Right atrium auricular region (tissue), 2 donors: ENCODE measurements at regions not wholly inside any gene's neighbourhood (a gene's known extent, or its start where the extent isn't known, plus 50 kb on each side); places are given as distances from the start of the nearest gene placed in this dataset.

Experiments
- DNase-seq: peaks from one replicate; pipeline ENCODE4 v3.0.0-alpha.2; 2019; ENCODE audit warnings: low spot score
- H3K27ac ChIP-seq, 2 donors: fragments of 200-600 bp; sonication (generic); 1 replicate in 1 of 2; 2 replicates in 1 of 2; pipeline ENCODE4 v1.5.1; 2016 to 2019
- H3K27me3 ChIP-seq, 2 donors: fragments of 200-600 bp; sonication (generic); one replicate each; pipeline versions ENCODE4 v1.5.1 to v1.6.0; 2017 to 2019
- H3K36me3 ChIP-seq: fragments of 200-600 bp; sonication (generic); one replicate; pipeline ENCODE4 v1.5.1; 2016
- H3K4me1 ChIP-seq, 2 donors: fragments of 200-600 bp; sonication (generic); one replicate each; pipeline versions ENCODE4 v1.5.1 to v1.6.0; 2017 to 2019
- H3K4me3 ChIP-seq, 2 donors: fragments of 200-600 bp; sonication (generic); 1 replicate in 1 of 2; 2 replicates in 1 of 2; pipeline ENCODE4 v1.5.1; 2017 to 2019; ENCODE audit warnings: mild to moderate bottlenecking in 1 of 2, moderate library complexity in 1 of 2
- H3K9me3 ChIP-seq, 2 donors: fragments of 200-600 bp; sonication (generic); one replicate each; pipeline ENCODE4 v1.5.1; 2019
- CTCF ChIP-seq, 2 donors: fragments of 200-600 bp; sonication (generic); IDR thresholded peaks; one replicate each; pipeline ENCODE4 v1.5.1; 2019; ENCODE audit warnings: antibody characterized with exemption in 2 of 2

GRCh38 chr10:71074176-71074755, 138.1 kb upstream of the UNC5B start:
- Histone ChIP-seq H3K27ac (no peak overlapping the region), H3K36me3 (no peaks in the 10 kb centered on the region), H3K4me3 (no peak overlapping the region), H3K27me3 (no peaks in the 10 kb centered on the region), H3K9me3 (no peaks in the 10 kb centered on the region), H3K4me1 (peaks cover 0 to 23% of the 10 kb centered on the region in 2 donors)
- no peak for TF ChIP-seq CTCF (IDR thresholded peaks at IDR 0.05)
- DNase-seq = no peak

- H3K4me1 ChIP-seq = peaks cover 0 to 21% of the 10 kb centered on the region in 2 donors
- no peak overlapping the region for H3K27ac ChIP-seq
- no peak overlapping the region for H3K4me3 ChIP-seq
- DNase-seq = no peak
- H3K36me3 ChIP-seq = no peaks in the 10 kb centered on the region
- H3K27me3 ChIP-seq = no peaks in the 10 kb centered on the region
- no peaks in the 10 kb centered on the region for H3K9me3 ChIP-seq
- no peak for TF ChIP-seq CTCF (IDR thresholded peaks at IDR 0.05)
Measured at GRCh38 chr10:71075086-71075758, 137.1 kb upstream of the UNC5B start.

- Histone ChIP-seq H3K27me3 (no peaks in the 10 kb centered on the region), H3K36me3 (no peaks in the 10 kb centered on the region), H3K4me3 (no peak overlapping the region), H3K4me1 (peaks cover 0 to 21% of the 10 kb centered on the region in 2 donors), H3K9me3 (no peaks in the 10 kb centered on the region), H3K27ac (no peak overlapping the region)
- TF ChIP-seq CTCF (IDR thresholded peaks at IDR 0.05) = no peak
- peak; percentile 49 for DNase-seq
Measured at GRCh38 chr10:71075759-71076472, 136.5 kb upstream of the UNC5B start.

GRCh38 chr10:71076473-71077142, 135.8 kb upstream of the UNC5B start:
- Histone ChIP-seq H3K4me1 (peaks cover 0 to 21% of the 10 kb centered on the region in 2 donors), H3K4me3 (no peak overlapping the region), H3K36me3 (no peaks in the 10 kb centered on the region), H3K27ac (no peak overlapping the region), H3K27me3 (no peaks in the 10 kb centered on the region), H3K9me3 (no peaks in the 10 kb centered on the region)
- no peak for TF ChIP-seq CTCF (IDR thresholded peaks at IDR 0.05)
- peak; percentile 50 for DNase-seq

- no peak overlapping the region for H3K4me3 ChIP-seq
- peak; percentile 58 for DNase-seq
- no peak overlapping the region for H3K27ac ChIP-seq
- no peak for TF ChIP-seq CTCF (IDR thresholded peaks at IDR 0.05)
- H3K4me1 ChIP-seq = peaks cover 0 to 21% of the 10 kb centered on the region in 2 donors
- H3K27me3 ChIP-seq = no peaks in the 10 kb centered on the region
- H3K9me3 ChIP-seq = no peaks in the 10 kb centered on the region
- no peaks in the 10 kb centered on the region for H3K36me3 ChIP-seq
Measured at GRCh38 chr10:71077143-71077581, 135.2 kb upstream of the UNC5B start.
